ENCODE measurements at regions not wholly inside any gene's neighbourhood (a gene's known extent, or its start where the extent isn't known, plus 50 kb on each side); places are given as distances from the start of the nearest gene placed in this dataset.

- no peak for DNase-seq (ENCODE audit: low read depth)
Measured at GRCh38 chr4:15270201-15270600, 157.6 kb upstream of the C1QTNF7 start.

- DNase-seq (ENCODE audit: low read depth): no peak
Measured at GRCh38 chr4:15286041-15286440, 141.8 kb upstream of the C1QTNF7 start.

- DNase-seq (ENCODE audit: low read depth): no peak
Measured at GRCh38 chr4:15291122-15291521, 136.7 kb upstream of the C1QTNF7 start.

GRCh38 chr4:15293711-15294110, 134.1 kb upstream of the C1QTNF7 start:
- DNase-seq (ENCODE audit: low read depth): no peak

- no peak for DNase-seq (ENCODE audit: low read depth)
Measured at GRCh38 chr4:15294202-15294601, 133.6 kb upstream of the C1QTNF7 start.

GRCh38 chr4:15294832-15295231, 133.0 kb upstream of the C1QTNF7 start:
- no peak for DNase-seq (ENCODE audit: low read depth)

GRCh38 chr4:15295421-15296162, 132.2 kb upstream of the C1QTNF7 start:
- peak; percentile 2 for DNase-seq (ENCODE audit: low read depth)

- DNase-seq (ENCODE audit: low read depth): no peak
Measured at GRCh38 chr4:15297344-15297743, 130.5 kb upstream of the C1QTNF7 start.

- DNase-seq (ENCODE audit: low read depth): no peak
Measured at GRCh38 chr4:15299627-15300026, 128.2 kb upstream of the C1QTNF7 start.

GRCh38 chr4:15303052-15303641, 124.7 kb upstream of the C1QTNF7 start:
- DNase-seq (ENCODE audit: low read depth): peak; percentile 21

- DNase-seq (ENCODE audit: low read depth): no peak
Measured at GRCh38 chr4:15314974-15315373, 112.9 kb upstream of the C1QTNF7 start.

GRCh38 chr4:15317246-15317645, 110.6 kb upstream of the C1QTNF7 start:
- no peak for DNase-seq (ENCODE audit: low read depth)

GRCh38 chr4:15318621-15319348, 109.0 kb upstream of the C1QTNF7 start:
- DNase-seq (ENCODE audit: low read depth): no peak

GRCh38 chr4:15320121-15320678, 107.6 kb upstream of the C1QTNF7 start:
- DNase-seq (ENCODE audit: low read depth): no peak

GRCh38 chr4:15322006-15322405, 105.8 kb upstream of the C1QTNF7 start:
- DNase-seq (ENCODE audit: low read depth): no peak

GRCh38 chr4:15325987-15326386, 101.8 kb upstream of the C1QTNF7 start:
- DNase-seq (ENCODE audit: low read depth): no peak

GRCh38 chr4:15327311-15328298, 100.2 kb upstream of the C1QTNF7 start:
- peak; percentile 30 for DNase-seq (ENCODE audit: low read depth)

- no peak for DNase-seq (ENCODE audit: low read depth)
Measured at GRCh38 chr4:15331930-15332329, 95.9 kb upstream of the C1QTNF7 start.

- no peak for DNase-seq (ENCODE audit: low read depth)
Measured at GRCh38 chr4:15332377-15332776, 95.5 kb upstream of the C1QTNF7 start.

GRCh38 chr4:15333692-15334633, 93.9 kb upstream of the C1QTNF7 start:
- DNase-seq (ENCODE audit: low read depth): peak; percentile 60

Measured in Daoy (cell line).